ENCODE measurements at regions not wholly inside any gene's neighbourhood (a gene's known extent, or its start where the extent isn't known, plus 50 kb on each side); places are given as distances from the start of the nearest gene placed in this dataset.

DNA sequence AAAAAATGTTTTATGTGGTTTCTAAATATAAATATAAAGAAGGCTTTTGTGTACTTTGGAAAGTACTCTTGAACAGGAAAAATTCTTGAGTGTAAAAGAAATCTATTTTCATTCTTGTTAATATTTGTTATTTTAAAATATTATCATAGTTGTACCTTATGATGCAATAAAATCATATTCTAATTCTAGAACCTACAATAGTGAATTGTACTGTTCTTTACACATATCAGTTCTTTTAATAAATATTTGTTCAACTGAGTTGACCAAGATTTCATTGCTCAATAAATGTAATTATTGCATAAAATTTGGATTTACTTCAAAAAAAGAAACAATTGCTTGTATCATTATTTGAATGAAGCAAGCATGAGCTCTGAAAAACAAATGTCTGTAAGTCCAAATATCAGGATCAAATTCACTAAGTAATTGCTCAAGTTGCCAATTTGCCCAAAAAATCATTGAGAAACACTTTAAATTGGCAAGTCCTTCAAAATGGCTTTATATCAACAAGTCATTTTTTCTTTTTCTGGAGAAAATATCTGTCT lies 191.6 kb upstream of the SLC16A7 start:
- TF ChIP-seq, protein P1, sequence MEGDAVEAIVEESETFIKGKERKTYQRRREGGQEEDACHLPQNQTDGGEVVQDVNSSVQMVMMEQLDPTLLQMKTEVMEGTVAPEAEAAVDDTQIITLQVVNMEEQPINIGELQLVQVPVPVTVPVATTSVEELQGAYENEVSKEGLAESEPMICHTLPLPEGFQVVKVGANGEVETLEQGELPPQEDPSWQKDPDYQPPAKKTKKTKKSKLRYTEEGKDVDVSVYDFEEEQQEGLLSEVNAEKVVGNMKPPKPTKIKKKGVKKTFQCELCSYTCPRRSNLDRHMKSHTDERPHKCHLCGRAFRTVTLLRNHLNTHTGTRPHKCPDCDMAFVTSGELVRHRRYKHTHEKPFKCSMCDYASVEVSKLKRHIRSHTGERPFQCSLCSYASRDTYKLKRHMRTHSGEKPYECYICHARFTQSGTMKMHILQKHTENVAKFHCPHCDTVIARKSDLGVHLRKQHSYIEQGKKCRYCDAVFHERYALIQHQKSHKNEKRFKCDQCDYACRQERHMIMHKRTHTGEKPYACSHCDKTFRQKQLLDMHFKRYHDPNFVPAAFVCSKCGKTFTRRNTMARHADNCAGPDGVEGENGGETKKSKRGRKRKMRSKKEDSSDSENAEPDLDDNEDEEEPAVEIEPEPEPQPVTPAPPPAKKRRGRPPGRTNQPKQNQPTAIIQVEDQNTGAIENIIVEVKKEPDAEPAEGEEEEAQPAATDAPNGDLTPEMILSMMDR (IDR thresholded peaks at IDR 0.05; ENCODE audit: low read depth, low read length, poor library complexity, severe bottlenecking) = no peak
- no peak for TF ChIP-seq EZH2phosphoT487 (IDR thresholded peaks at IDR 0.05; ENCODE audit: borderline replicate concordance, low read length)
